Panc1 (cell line): ENCODE measurements at regions not wholly inside any gene's neighbourhood (a gene's known extent, or its start where the extent isn't known, plus 50 kb on each side); places are given as distances from the start of the nearest gene placed in this dataset.

Experiments used
- ATAC-seq: fragments of 200-7000 bp; cut with Tn5 transposase; 2 replicates; pipeline ENCODE4 v1.9.1; 2020; ENCODE audit warnings: mild to moderate bottlenecking, moderate library complexity
- BruUV-seq: library from RNA; stranded (reverse); fragments of 400-500 nt; replicated peaks from 2 replicates; lab custom pipeline; 2021; lab: Mats Ljungman, UMichigan
- CTCF ChIA-PET: fragments of 300-600 bp; sonication (Branson Sonifier 250); formaldehyde crosslinking; loops from one replicate; lab custom pipeline; 2022; ENCODE audit warnings: antibody characterized with exemption; lab: Charles Lee
- POLR2A ChIA-PET: fragments of 300-600 bp; sonication (Branson Sonifier 250); formaldehyde crosslinking; loops from one replicate; lab custom pipeline; 2022; ENCODE audit warnings: antibody characterized with exemption; lab: Charles Lee
- DNase-seq: peaks from one replicate; pipeline ENCODE4 v3.0.0-alpha.2; 2010; ENCODE audit warnings: low read depth, low spot score
- H3K27ac ChIP-seq: 2 replicates; pipeline ENCODE4 v1.5.1; 2011; ENCODE audit warnings: mild to moderate bottlenecking, low read length, inconsistent platforms
- H3K27me3 ChIP-seq: fragments of 200-500 bp; sonication (Bioruptor generic); 2 replicates; pipeline ENCODE4 v1.6.0; 2014; ENCODE audit warnings: low read length, inconsistent platforms; ENCODE audit not compliant: control insufficient read depth, insufficient read depth
- H3K36me3 ChIP-seq: fragments of 200-500 bp; sonication (Bioruptor generic); 2 replicates; pipeline ENCODE4 v1.5.1; 2014; ENCODE audit warnings: inconsistent platforms, mild to moderate bottlenecking, low read length, moderate library complexity; ENCODE audit not compliant: control insufficient read depth, insufficient read depth
- H3K4me1 ChIP-seq: 2 replicates; pipeline ENCODE4 v1.5.1; 2011; ENCODE audit warnings: inconsistent platforms, mild to moderate bottlenecking, low read length, moderate library complexity; ENCODE audit not compliant: control insufficient read depth, insufficient read depth
- H3K4me3 ChIP-seq, 2 experiments: 2 replicates each; pipeline ENCODE4 v1.5.1; 2011 to 2012; ENCODE audit warnings: low read depth in 2 of 2, low read length in 2 of 2, mild to moderate bottlenecking in 2 of 2, inconsistent platforms in 1 of 2, moderate library complexity in 1 of 2
- H3K9me3 ChIP-seq: fragments of 200-500 bp; sonication (Bioruptor generic); 2 replicates; pipeline ENCODE4 v1.5.1; 2014; ENCODE audit warnings: low read depth, mild to moderate bottlenecking, inconsistent platforms, low read length, moderate library complexity; ENCODE audit not compliant: control insufficient read depth, insufficient read depth
- POLR2AphosphoS5 ChIP-seq: IDR thresholded peaks from 2 replicates; pipeline ENCODE4 v1.6.1; 2012; ENCODE audit warnings: mild to moderate bottlenecking, low read depth, low read length, moderate library complexity
- SIN3A ChIP-seq: IDR thresholded peaks from 2 replicates; pipeline ENCODE4 v1.6.1; 2012; ENCODE audit warnings: low read depth, mild to moderate bottlenecking, low read length, moderate library complexity, borderline replicate concordance; ENCODE audit not compliant: insufficient read depth
- TCF7L2 ChIP-seq: IDR thresholded peaks from 2 replicates; pipeline ENCODE4 v1.6.1; 2011; ENCODE audit warnings: mild to moderate bottlenecking, low read depth, low read length, inconsistent platforms
- in situ Hi-C: cut with HindIII; loops from 2 replicates; pipeline ENCODE4 v1.10.0; 2016; ENCODE audit warnings: low sequenced_read_pairs, low pct_unique_long_range_greater_than_20kb
- intact Hi-C: fragments of 100-400 bp; cut with micrococcal nuclease; formaldehyde crosslinking; loops from one replicate; pipeline ENCODE4 v1.10.0; 2022; ENCODE audit not compliant: unreplicated experiment
- TF ChIP-seq, protein P1 (sequence below): fragments of 450-650 bp; IDR thresholded peaks from 2 replicates; pipeline ENCODE4 v1.5.1; 2017; ENCODE audit warnings: mild to moderate bottlenecking
- TF ChIP-seq, protein P2 (sequence below), 2 experiments: IDR thresholded peaks; 2 replicates each; pipeline ENCODE4 v1.6.1; 2011 to 2012; ENCODE audit warnings: low read depth in 2 of 2, control low read depth in 1 of 2, low read length in 1 of 2, mild to moderate bottlenecking in 1 of 2, moderate library complexity in 1 of 2; ENCODE audit not compliant: insufficient read depth in 1 of 2

DNA sequence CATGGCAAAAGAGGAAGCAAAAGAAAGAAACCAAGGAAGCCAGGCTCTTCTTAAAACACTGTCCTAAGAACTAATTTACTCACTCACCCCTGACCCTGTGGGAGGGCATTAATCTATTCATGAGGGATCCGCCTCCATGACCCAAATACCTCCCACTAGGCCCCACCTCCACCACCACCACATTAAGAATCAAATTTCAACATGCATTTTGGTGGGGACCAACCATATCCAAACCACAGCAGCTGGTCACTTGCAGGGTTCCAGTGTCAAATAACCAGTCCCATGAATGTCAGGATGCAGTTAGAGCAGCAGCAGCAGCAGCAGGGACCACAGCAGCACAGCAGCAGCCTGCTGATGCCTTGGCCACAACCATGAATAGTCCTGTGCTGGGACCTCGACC, 83.8 kb downstream of the ZC3H11B start:
- no peak for DNase-seq
- ATAC-seq = no peak
- ChIA-PET POLR2A (no interaction called here), CTCF (no interaction called here)
- intact Hi-C loops (no loop called here), in situ Hi-C loops (no loop called here)
- no TSS peak for BruUV-seq
- H3K36me3 ChIP-seq = no peaks in the 10 kb centered on the region
- TF ChIP-seq, protein P1, sequence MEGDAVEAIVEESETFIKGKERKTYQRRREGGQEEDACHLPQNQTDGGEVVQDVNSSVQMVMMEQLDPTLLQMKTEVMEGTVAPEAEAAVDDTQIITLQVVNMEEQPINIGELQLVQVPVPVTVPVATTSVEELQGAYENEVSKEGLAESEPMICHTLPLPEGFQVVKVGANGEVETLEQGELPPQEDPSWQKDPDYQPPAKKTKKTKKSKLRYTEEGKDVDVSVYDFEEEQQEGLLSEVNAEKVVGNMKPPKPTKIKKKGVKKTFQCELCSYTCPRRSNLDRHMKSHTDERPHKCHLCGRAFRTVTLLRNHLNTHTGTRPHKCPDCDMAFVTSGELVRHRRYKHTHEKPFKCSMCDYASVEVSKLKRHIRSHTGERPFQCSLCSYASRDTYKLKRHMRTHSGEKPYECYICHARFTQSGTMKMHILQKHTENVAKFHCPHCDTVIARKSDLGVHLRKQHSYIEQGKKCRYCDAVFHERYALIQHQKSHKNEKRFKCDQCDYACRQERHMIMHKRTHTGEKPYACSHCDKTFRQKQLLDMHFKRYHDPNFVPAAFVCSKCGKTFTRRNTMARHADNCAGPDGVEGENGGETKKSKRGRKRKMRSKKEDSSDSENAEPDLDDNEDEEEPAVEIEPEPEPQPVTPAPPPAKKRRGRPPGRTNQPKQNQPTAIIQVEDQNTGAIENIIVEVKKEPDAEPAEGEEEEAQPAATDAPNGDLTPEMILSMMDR = no peak
- TF ChIP-seq, protein P2, sequence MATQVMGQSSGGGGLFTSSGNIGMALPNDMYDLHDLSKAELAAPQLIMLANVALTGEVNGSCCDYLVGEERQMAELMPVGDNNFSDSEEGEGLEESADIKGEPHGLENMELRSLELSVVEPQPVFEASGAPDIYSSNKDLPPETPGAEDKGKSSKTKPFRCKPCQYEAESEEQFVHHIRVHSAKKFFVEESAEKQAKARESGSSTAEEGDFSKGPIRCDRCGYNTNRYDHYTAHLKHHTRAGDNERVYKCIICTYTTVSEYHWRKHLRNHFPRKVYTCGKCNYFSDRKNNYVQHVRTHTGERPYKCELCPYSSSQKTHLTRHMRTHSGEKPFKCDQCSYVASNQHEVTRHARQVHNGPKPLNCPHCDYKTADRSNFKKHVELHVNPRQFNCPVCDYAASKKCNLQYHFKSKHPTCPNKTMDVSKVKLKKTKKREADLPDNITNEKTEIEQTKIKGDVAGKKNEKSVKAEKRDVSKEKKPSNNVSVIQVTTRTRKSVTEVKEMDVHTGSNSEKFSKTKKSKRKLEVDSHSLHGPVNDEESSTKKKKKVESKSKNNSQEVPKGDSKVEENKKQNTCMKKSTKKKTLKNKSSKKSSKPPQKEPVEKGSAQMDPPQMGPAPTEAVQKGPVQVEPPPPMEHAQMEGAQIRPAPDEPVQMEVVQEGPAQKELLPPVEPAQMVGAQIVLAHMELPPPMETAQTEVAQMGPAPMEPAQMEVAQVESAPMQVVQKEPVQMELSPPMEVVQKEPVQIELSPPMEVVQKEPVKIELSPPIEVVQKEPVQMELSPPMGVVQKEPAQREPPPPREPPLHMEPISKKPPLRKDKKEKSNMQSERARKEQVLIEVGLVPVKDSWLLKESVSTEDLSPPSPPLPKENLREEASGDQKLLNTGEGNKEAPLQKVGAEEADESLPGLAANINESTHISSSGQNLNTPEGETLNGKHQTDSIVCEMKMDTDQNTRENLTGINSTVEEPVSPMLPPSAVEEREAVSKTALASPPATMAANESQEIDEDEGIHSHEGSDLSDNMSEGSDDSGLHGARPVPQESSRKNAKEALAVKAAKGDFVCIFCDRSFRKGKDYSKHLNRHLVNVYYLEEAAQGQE (IDR thresholded peaks at IDR 0.05; ENCODE audit: insufficient read depth in 1 of 2, low read depth in 2 of 2, low read length in 1 of 2) = no peak
- TF ChIP-seq TCF7L2 = no peak
- TF ChIP-seq POLR2AphosphoS5 = no peak
- H3K9me3 ChIP-seq = no peaks in the 10 kb centered on the region
- H3K27ac ChIP-seq = no peak overlapping the region
- no peaks in the 10 kb centered on the region for H3K27me3 ChIP-seq
- H3K4me3 ChIP-seq = no peak overlapping the region
- no peaks in the 10 kb centered on the region for H3K4me1 ChIP-seq

DNA sequence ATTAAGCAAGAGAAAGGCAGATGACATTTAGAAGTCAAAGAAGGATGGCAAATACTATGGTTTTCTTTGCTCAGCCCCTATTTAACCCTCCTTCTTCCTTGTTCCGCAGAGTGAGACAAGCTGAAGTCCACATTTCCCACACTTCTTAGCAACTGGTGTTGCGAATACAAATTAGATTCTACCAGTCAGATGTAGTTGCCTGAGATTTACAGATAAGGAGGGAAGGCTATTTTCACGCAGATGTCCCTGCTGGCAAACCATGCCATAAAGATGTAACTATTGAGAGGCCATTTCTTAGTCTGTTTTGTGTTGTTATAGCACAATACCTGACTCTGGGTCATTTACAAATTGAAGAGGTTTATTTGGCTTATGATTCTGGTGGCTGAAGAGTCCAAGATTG, 84.3 kb downstream of the ZC3H11B start:
- no peak overlapping the region for H3K4me3 ChIP-seq
- no peak overlapping the region for H3K27ac ChIP-seq
- ATAC-seq = no peak
- no peaks in the 10 kb centered on the region for H3K9me3 ChIP-seq
- intact Hi-C loops = no loop called here
- TF ChIP-seq, protein P2 (IDR thresholded peaks at IDR 0.05; ENCODE audit: insufficient read depth in 1 of 2, low read depth in 2 of 2, low read length in 1 of 2) = no peak
- TF ChIP-seq, protein P1 = no peak
- TF ChIP-seq TCF7L2 (no peak), SIN3A (no peak), POLR2AphosphoS5 (no peak)
- POLR2A ChIA-PET = no interaction called here
- no peak for DNase-seq
- no TSS peak for BruUV-seq
- no peaks in the 10 kb centered on the region for H3K27me3 ChIP-seq
- no peaks in the 10 kb centered on the region for H3K4me1 ChIP-seq
- in situ Hi-C loops = no loop called here
- no peaks in the 10 kb centered on the region for H3K36me3 ChIP-seq
- CTCF ChIA-PET = no interaction called here
